Astrocyte (in vitro differentiated cells and primary cell): ENCODE measurements at regions not wholly inside any gene's neighbourhood (a gene's known extent, or its start where the extent isn't known, plus 50 kb on each side); places are given as distances from the start of the nearest gene placed in this dataset.

Experiments
- DNase-seq: peaks from one replicate; pipeline ENCODE4 v3.0.0-alpha.2; 2010; ENCODE audit warnings: low read depth
- FAIRE-seq: peaks from 2 replicates; lab custom pipeline; 2011; peaks lifted over from hg19 to GRCh38; lab: Jason Lieb, UNC
- H2AFZ ChIP-seq: 2 replicates; pipeline ENCODE4 v1.6.0; 2012; ENCODE audit warnings: low read depth, low read length, inconsistent platforms
- H3K27ac ChIP-seq: 2 replicates; pipeline ENCODE4 v1.5.1; 2011; ENCODE audit warnings: low read depth, low read length, inconsistent platforms
- H3K27me3 ChIP-seq: 2 replicates; pipeline ENCODE4 v1.6.0; 2011; ENCODE audit warnings: low read length, inconsistent platforms; ENCODE audit not compliant: insufficient read depth
- H3K36me3 ChIP-seq: 2 replicates; pipeline ENCODE4 v1.5.1; 2011; ENCODE audit warnings: low read length, inconsistent platforms; ENCODE audit not compliant: insufficient read depth
- H3K4me1 ChIP-seq: 2 replicates; pipeline ENCODE4 v1.5.1; 2011; ENCODE audit warnings: low read length, inconsistent platforms; ENCODE audit not compliant: insufficient read depth
- H3K4me2 ChIP-seq: 2 replicates; pipeline ENCODE4 v1.6.0; 2012; ENCODE audit warnings: low read length, inconsistent platforms
- H3K4me3 ChIP-seq: 2 replicates; pipeline ENCODE4 v1.5.1; 2011; ENCODE audit warnings: low read depth, mild to moderate bottlenecking, low read length, inconsistent platforms; ENCODE audit not compliant: insufficient read depth
- H3K79me2 ChIP-seq: 2 replicates; pipeline ENCODE4 v1.6.0; 2012; ENCODE audit warnings: mild to moderate bottlenecking, low read length, inconsistent platforms; ENCODE audit not compliant: insufficient read depth
- H3K9ac ChIP-seq: 2 replicates; pipeline ENCODE4 v1.6.0; 2012; ENCODE audit warnings: mild to moderate bottlenecking, low read length, inconsistent platforms
- H3K9me3 ChIP-seq: 2 replicates; pipeline ENCODE4 v1.5.1; 2012; ENCODE audit warnings: low read depth, mild to moderate bottlenecking, low read length, inconsistent platforms; ENCODE audit not compliant: insufficient read depth
- H4K20me1 ChIP-seq: 2 replicates; pipeline ENCODE4 v1.6.0; 2012; ENCODE audit warnings: low read length, inconsistent platforms; ENCODE audit not compliant: insufficient read depth
- H3K27ac Mint-ChIP-seq: one replicate; pipeline ENCODE4 v1.8.0; 2021; ENCODE audit warnings: mild to moderate bottlenecking, mixed read lengths; ENCODE audit not compliant: unreplicated experiment
- H3K27me3 Mint-ChIP-seq: one replicate; pipeline ENCODE4 v1.8.0; 2021; ENCODE audit warnings: low read depth, mixed read lengths; ENCODE audit not compliant: unreplicated experiment
- H3K36me3 Mint-ChIP-seq: one replicate; pipeline ENCODE4 v1.8.0; 2021; ENCODE audit warnings: low read depth, mixed read lengths; ENCODE audit not compliant: unreplicated experiment
- H3K4me1 Mint-ChIP-seq: one replicate; pipeline ENCODE4 v1.8.0; 2021; ENCODE audit warnings: low read depth, mixed read lengths; ENCODE audit not compliant: unreplicated experiment
- H3K4me3 Mint-ChIP-seq: one replicate; pipeline ENCODE4 v1.8.0; 2021; ENCODE audit warnings: mild to moderate bottlenecking, moderate library complexity, mixed read lengths; ENCODE audit not compliant: unreplicated experiment
- H3K9me3 Mint-ChIP-seq: one replicate; pipeline ENCODE4 v1.8.0; 2021; ENCODE audit warnings: mild to moderate bottlenecking, mixed read lengths; ENCODE audit not compliant: unreplicated experiment
- EZH2 ChIP-seq: IDR thresholded peaks from 2 replicates; pipeline ENCODE4 v1.6.1; 2012; ENCODE audit warnings: mild to moderate bottlenecking, low read length, inconsistent platforms; ENCODE audit not compliant: insufficient read depth
- TF ChIP-seq, protein P1 (sequence below): IDR thresholded peaks from 2 replicates; pipeline ENCODE4 v1.5.1; 2011; ENCODE audit warnings: low read depth, mild to moderate bottlenecking, inconsistent platforms, low read length, moderate library complexity; ENCODE audit not compliant: insufficient read depth

DNA sequence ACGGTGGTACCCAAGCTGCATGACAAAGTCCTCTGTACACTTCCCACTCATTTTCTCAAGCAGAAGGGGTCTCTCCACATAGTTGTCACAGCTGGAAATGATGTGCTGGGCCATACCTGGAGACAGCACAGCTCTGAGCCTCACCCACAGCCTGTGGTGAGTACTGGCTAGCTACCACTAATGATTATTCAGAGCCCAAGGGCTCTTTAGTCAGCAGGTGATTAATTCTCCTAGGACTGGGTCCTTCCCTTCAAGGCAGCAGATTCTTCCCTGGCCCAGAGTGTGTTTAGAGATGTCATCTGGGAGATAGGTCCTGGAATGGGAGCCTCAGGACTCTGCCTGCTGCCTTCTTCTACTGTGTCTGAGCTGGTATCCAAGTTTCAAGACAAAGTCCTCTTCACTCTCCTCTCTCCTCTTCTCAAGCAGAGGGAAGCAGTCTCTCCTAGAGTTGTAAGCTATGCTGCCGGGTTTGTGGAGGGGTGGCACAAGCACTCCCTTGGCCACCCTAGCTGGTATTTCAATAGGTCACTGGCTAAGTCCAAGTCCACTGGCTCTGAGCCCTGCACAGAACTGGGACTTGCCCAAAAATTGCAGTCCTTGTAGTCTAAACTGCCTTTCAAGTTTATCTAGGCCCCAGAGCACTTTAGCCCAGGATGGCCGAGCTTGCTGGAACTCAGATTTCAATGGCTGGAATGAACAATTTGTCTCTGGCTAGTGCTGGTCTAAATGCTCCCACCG lies 49.8 kb upstream of the VGLL2 start:
- H3K36me3 ChIP-seq: no peaks in the 10 kb centered on the region
- no peaks in the 10 kb centered on the region for H3K4me1 Mint-ChIP-seq
- H3K27ac Mint-ChIP-seq: no peak overlapping the region
- no peak for TF ChIP-seq EZH2
- TF ChIP-seq, protein P1, sequence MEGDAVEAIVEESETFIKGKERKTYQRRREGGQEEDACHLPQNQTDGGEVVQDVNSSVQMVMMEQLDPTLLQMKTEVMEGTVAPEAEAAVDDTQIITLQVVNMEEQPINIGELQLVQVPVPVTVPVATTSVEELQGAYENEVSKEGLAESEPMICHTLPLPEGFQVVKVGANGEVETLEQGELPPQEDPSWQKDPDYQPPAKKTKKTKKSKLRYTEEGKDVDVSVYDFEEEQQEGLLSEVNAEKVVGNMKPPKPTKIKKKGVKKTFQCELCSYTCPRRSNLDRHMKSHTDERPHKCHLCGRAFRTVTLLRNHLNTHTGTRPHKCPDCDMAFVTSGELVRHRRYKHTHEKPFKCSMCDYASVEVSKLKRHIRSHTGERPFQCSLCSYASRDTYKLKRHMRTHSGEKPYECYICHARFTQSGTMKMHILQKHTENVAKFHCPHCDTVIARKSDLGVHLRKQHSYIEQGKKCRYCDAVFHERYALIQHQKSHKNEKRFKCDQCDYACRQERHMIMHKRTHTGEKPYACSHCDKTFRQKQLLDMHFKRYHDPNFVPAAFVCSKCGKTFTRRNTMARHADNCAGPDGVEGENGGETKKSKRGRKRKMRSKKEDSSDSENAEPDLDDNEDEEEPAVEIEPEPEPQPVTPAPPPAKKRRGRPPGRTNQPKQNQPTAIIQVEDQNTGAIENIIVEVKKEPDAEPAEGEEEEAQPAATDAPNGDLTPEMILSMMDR: no peak
- no peak overlapping the region for H3K4me3 Mint-ChIP-seq
- no peak overlapping the region for H3K4me3 ChIP-seq
- H4K20me1 ChIP-seq: no peaks in the 10 kb centered on the region
- H3K36me3 Mint-ChIP-seq: no peaks in the 10 kb centered on the region
- no peak overlapping the region for H3K4me2 ChIP-seq
- DNase-seq (no peak), FAIRE-seq (no peak)
- no peaks in the 10 kb centered on the region for H3K79me2 ChIP-seq
- no peak overlapping the region for H2AFZ ChIP-seq
- no peaks in the 10 kb centered on the region for H3K27me3 ChIP-seq
- H3K27ac ChIP-seq: no peak overlapping the region
- no peak overlapping the region for H3K9ac ChIP-seq
- no peaks in the 10 kb centered on the region for H3K4me1 ChIP-seq
- H3K27me3 Mint-ChIP-seq: peaks cover 2% of the 10 kb centered on the region
- H3K9me3 ChIP-seq: no peaks in the 10 kb centered on the region
- H3K9me3 Mint-ChIP-seq: peaks cover 2% of the 10 kb centered on the region
